M059J (cell line): ENCODE measurements at regions not wholly inside any gene's neighbourhood (a gene's known extent, or its start where the extent isn't known, plus 50 kb on each side); places are given as distances from the start of the nearest gene placed in this dataset.
"Not testable (repeated sequence)": the region's sequence is repeated elsewhere in the genome, so short reads cannot be mapped to it uniquely, and the experiment has no call there.

ENCODE experiments used
- DNase-seq: peaks from one replicate; pipeline ENCODE4 v3.0.0-alpha.2; 2012; ENCODE audit warnings: low read depth

DNA sequence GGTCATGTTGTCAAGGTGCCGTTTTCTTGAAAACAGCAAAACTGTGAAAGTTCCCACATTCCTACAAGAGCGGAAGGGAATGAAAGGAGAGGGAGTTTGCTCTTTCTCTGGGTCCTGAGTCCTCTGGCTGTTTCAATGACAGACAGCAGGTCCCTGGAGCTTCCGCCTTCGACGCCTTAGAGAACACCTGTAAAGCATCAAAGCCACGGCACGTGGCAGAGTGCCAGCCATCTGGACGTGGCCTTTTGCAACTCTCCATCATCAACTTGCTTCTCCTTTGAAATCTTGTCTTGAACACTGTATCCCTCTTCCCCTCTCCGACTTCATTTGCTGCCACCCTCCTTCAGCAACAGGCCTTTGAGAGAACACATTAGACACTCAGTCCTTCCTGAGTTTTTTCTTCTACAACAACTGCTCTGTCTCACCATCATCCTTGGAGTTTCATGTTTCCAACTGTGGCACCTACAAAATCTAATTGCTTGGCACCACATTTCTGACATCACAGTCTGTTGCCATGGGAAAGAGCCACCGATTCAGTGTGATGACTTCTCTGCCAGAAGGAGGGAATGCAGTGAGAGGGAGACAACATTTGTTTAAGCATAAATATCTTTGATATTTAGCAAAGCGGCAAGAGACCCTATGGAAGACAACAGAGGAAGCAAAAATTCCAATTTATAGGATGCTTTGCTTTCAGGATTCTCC lies 204.9 kb upstream of the PTER start:
- no peak for DNase-seq

DNA sequence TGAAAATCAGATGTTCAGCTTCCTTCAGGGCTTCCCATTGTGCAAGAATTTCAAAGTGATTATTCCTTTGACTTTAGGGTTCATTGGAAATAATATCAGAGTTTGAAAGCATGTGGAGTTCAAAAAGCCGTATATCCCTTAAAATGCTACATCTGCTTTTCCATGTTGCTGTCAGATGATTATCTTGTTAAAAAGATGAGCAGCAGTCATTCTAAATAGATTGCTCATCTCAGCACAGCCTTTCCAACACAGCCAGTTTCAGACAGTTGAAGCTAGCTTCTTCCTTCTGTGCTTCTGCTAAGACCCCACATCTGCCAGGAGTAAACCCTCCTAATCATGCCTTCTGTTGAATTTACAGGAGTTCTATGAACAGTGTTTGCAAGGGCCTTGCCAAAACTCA lies 204.4 kb upstream of the PTER start:
- no peak for DNase-seq

DNA sequence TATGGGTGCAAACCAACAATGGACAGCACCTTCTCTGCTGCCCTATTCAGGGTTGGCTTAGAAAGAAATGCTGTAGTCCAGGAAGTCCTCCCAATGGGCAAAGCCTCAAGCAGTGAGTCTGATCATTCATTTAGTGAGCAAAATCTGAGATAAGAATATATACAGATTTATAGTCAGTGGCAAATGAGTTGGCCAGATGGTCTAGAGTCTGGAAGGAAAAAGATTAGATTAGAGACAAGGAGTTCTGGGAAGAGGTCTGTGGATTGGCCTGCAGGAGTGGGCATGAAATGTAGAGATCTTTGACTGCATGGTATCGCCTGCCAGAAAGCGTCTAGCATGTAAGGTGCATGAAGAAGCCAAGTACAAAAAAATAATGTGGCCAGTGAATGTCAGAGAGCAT lies 201.9 kb upstream of the PTER start:
- DNase-seq: no peak

DNA sequence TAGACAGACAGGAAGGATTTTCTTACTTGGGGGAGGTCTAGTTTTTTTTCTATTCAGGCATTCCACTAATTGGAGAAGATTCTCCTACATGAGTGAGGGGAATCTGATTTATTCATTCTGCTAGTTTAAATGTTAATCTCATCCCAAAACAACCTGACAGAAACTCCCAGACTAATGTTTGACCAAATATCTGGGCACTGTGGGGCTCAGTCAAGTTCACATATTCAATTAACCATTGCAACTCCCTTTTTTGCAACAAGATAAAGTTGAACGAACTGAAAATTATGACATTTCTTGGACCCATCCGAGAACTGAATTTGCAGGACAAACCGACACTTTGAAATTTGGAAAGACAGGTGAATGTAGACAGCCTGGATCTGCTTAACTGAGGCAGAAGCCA lies 194.4 kb upstream of the PTER start:
- no peak for DNase-seq

DNA sequence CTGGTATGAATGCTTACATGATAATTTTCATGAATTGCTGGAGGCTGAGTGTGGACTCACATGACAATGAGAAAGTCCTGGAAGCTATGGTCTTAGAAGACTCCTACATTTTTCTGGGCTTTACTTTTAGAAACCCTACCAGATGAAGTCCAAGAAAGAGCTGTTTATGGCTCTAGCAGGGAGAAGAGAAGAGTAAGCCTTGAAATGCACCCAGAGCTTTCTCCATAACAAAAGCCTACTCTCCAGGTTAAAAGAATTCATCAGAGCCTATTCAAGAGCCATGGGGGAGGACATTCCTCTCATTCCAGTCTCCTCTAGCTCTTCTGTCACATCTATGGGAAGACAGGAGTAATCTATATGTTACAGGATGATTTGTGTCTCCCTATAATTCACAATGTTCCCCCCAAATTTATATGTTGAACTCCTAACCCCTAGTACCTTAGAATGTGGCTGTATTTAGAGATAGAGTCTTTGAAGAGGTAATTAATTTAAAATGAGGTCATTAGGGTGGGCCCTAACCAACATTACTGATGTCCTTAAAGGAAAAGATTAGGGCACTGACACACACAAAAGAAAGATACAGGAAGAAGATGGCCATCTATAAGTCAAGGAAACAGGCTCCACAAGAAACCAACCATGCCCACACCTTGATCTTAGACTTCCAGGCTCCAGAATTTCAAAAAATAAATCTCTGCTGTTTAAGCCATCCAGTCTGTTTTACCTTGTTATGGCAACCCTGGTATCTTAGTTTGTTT lies 193.8 kb upstream of the PTER start:
- DNase-seq: no peak

DNA sequence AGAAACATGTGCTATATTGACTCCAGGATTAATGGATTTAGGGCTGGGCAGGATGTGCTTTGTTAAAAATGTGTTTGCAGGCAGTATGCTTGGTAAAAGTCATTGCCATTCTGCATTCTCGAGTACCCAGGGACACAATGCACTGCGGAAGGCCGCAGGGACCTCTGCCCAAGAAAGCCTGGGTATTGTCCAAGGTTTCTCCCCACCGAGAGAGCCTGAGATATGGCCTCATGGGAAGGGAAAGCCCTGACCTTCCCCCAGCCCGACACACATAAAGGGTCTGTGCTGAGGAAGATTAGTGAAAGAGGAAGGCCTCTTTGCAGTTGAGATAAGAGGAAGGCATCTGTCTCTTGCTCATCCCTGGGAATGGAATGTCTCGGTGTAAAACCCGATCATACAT lies 186.7 kb upstream of the PTER start:
- not testable (repeated sequence) for DNase-seq

DNA sequence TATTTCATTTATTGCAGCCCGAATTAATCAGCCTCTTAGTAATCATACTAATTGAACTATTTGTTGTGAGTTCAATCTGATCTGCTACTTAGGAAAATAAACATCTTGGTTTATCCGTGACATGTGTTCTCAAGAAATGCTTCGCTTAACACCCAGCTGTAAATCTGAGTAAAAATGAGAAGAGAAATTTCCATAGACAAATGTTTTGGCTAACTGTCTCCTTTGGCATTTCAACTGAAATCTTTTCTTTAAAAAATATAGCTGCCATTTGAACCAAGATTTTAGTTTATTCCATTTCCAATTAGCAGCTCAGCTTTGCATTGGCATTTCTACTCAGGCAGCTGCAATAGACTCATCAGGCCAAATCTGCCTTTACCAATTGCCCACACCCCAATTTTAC lies 180.5 kb upstream of the PTER start:
- no peak for DNase-seq

DNA sequence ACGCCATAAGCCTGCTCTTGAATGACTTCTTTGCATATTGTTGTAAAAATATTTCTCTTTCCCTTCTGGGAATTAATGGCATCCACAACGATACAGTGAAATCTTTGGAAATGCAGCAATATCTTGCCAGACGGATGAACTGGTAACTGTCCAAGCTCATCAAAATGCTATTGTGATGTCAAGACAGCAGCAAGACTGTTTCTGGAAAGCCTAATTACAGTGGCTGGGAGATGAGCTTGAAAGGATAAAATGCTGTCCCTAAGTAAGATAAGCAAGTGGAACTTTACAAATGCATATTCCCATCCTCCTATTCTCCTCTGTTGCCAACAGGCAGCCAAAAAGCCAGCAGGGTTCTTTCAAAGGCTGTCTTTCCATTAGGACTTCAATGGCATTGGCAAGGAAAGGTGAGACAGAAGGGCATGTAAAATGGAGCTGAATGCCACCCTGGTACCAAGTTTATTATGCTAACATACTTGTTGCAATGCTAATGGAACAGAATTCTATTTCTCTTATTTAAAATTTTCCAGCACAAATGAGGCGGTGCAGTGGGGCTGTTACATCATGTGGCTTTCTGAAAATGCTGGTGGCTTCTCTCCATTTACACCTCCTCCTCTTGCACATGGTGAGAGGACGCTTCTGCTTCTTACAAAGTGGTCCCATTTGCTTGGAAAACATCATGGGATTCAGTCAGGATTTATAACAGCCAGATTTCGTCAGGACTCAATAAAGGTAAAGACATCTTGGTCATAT lies 178.3 kb upstream of the PTER start:
- no peak for DNase-seq

DNA sequence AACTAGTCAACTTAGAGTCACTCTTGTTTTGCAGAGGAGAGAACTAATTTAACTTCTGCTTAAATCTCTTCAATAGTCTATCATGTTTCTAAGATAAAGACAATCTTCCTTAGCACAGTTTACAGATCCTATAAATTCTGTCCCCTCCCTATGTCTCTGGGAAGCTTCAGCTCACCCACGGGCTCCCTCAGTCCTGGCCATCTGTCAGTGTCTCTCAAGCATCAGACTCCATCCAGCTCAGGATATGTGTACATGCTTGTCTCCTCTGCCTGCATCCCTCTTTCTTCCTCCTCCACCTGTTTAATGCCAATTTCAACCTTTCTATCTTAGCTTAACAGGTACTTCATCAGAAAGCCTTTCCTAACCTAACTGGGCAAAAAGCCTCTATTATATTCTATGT lies 177.1 kb upstream of the PTER start:
- no peak for DNase-seq

DNA sequence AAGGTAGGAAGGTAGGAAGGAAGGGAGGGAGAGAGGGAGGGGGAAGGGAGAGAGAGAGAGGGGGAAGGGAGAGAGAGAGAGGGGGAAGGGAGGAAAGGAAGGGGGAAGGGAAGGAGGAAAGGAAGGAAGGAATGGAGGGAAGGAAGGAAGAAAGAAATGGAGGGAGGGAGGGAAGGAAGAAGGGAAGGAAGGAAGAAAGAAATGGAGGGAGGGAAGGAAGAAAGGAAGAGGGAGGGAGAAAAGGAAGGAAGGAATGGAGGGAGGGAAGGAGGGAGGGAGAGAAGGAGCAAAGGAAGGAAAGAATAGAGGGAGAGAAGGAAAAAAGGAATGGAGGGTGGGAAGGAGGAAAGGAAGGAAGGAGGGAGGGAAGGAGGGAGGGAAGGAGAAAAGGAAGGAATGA lies 176.4 kb upstream of the PTER start:
- DNase-seq: no peak

DNA sequence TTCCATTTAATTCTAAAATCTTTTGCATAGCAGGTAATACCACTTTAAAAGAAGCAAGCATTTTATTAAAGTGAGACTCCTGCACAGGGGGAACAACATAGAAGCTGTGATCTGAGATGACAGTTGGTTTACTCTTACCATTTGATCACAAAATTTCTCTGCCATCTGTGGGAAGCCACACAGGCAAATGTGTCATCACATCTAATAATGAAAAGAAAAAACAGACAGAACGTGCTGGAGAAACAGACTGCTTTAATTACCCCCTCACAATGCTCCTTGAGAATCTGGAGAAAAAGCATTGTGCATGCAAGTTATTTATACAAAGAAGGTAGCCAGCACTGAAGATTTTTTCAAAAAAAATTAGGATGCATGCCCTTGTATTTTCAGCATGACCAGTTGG lies 165.2 kb upstream of the PTER start:
- no peak for DNase-seq

DNA sequence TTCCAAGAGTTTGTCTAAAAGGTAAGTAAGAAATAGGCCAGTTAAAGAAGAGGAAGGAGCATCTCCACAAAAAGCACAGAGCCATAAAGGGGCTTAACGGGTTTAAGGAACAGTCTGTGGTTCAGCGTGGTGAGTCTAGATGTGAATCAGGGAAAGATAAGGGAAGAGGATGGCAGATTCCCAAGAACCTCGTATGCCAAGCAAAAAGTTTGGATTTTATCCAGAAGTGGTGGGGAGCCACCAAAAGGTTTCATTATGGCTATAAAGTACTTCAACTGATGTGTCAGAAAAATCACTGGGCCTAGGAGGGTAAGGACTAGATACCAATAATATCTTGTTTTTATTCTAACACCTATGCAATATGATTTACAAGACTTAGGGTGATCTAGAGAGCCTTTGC lies 161.9 kb upstream of the PTER start:
- no peak for DNase-seq

DNA sequence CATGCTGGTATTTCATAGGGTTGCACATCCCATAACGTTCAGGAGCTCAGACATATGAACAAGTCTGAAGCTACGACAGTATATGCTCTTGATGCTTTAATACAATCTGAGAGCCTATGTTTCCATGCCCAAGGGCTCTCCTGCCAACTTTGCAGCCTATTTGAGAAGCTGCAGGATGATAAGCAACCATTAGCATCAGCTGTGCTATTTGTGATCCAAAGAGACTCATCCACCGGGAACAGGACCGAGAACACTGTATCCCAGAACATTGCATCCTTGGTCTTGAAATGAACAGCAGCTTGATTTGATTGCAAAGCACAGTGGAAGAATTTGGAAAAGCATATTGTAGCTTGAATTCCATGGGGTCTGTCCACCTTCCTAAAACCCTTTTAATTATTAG lies 156.2 kb upstream of the PTER start:
- DNase-seq: no peak

DNA sequence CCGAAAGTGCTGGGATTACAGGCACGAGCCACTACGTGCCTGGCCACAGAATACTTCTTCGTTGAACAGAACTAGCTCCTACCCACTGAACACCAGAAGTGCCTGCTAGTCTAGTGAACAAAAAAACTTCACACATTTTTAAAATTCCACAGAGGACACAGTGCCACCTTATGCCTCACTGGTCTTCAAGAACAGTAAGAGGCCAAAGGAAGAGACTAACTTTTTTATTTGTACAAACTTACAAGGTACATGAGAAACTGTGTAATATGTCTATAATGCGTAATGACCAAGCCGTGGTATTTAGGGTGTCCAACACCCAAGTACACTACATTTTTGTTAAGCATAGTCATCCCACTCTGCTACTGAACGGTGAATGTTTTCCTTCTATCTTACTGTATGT lies 144.4 kb upstream of the PTER start:
- no peak for DNase-seq

DNA sequence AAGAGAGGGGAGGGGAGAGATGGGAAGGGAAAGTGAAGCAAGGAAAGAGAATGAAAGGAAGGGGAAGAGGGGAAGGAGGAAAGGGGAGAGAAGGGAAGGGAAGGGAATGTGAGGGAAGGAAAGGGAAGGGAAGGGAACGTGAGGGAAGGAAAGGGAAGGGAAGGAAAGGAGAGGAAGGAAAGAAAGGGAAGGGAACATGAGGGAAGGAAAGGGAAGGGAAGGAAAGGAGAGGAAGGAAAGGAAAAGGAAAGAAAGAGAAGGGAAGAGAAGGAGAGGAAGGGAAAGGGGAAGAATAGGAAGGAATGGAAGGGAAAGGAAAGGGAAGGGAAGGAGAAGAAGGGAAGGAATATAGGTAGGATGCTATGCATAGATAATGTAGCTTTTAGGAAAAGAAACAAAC lies 139.7 kb upstream of the PTER start:
- DNase-seq: no peak

DNA sequence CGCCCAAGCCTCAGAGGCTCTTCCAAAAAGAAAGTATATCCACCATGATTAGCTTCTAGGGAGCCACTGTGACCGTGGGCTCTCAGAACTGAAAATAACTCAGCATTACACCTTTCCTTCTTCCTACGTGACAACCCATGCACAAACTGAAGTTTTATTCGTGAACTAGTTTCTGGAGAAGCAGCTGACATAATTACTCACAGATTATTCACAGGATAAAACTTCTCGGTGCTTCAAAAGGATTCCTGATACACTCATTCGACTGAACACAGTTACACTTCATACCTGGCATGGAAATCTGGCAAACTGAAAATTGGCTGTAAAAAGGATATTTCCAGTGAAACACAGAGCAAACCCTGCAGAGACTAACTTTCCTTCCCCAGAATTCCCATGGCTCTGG lies 139.2 kb upstream of the PTER start:
- DNase-seq: no peak

DNA sequence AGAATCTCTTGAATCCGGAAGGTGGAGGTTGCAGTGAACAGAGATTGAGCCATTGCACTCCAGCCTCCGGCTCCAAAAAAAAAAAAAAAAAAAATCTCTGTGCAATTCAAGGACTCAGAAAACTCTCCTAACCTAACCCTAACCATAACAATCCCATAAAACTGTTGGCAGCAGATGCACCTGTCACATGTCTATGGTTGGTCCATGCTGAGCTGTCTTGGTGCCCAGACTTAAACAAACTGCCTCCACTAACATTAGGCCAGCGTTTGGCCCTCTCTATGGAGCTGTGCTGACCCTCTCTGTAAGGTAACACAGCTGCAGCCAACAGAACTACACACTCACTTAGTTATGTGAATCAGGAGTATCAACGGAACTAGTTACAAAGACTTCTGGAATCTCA lies 132.5 kb upstream of the PTER start:
- no peak for DNase-seq

DNA sequence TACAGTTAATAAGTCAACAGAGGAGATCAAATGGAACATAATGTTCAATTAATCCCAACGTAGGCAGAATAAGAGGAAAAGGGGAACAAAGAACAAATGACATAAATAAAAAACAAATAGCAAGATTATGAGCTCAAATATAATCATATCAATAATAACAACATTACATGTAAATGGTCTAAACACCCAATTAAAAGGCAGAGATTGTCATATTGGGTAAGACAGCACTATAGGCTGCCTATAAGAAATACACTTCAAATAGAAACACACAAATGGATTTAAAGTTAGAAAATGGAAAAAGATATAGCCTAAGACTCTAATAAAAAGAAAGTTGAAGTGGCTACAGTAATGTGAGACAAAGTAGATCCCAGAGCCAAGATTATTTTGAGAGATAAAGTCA lies 126.4 kb upstream of the PTER start:
- DNase-seq: no peak

DNA sequence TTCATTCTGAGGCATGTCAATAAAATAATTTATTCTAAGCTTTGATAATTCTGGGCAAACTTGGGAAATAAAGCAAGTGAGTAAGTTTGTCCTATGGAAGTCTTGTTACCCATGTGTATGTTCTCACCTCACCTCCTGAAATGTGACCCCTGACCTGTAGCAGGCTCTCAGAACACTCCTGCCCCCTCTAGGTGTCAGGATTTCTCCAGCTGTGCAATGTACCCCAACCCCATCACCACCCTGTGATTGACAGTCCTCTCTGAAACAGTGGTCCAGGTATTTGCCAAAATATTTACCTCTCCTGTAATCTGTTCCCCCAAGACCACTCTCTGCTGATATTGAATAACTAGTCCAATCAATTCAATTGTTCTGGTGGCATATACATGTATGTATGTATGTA lies 122.6 kb upstream of the PTER start:
- DNase-seq: no peak

DNA sequence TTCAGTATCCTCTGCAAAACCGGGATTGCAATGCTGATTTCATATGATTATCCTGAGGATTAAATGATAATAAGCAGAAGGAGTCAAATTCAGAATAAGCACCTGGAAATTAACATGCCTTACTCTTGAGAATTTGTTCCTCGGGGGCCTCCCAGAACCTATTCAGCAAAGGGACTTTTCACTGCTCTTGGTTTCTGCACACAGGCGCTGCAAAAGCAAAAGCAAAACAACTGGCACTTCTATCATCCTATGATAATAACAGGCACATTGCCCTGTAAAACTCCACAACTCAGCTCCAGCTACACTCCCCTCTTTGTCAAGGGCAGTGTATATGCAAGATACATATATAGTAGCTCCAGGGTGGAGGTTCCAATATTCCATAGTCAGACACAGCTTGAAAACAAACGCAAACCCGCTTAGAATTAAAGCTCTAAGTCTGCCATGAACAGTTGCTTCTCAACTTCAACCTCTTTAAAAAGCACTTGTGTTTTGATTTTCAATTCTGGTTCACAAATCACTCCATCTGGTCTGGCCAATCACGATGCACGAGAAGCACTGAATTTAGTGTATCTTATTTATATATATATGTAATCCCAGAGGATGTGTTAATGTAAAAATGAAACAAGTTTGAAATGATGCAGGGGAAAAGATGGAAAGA lies 119.9 kb upstream of the PTER start:
- no peak for DNase-seq

DNA sequence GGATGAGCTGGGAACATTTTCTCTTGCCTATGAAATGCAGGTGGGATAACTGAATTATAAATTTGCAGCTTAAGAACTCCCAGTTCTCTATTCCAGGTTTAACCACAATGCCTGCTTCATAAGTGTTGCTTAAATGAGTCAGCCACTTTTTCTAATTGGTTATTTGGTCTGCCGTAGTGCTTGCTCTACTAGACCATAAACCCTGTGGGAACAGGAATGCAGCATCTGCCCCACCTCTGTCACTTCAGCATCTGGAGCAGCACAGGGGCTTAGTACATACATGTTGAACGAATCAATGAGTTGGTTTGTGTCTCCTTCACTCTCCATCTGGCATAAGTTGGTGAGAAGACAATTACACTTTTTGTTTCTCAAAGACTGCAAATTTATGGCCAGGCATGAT lies 95.2 kb upstream of the PTER start:
- no peak for DNase-seq

DNA sequence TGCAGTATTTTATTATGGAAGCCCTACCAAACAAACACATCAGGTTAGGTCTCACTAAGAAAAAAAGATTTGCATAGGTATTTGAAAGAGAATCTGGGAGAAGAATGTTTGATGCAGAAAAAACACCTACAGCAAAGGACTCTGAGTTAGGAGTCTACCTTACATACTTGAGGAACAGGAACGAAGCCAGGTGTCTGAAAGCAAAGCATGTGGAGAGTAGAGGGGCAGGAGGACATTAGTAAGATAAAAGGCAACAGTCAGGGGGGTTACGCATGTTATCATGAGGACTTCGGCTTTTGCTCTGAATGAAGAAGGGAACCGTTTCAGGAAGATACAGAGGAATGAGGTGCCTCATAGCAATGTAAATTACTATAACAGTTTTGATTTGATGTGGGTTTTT lies 87.9 kb upstream of the PTER start:
- no peak for DNase-seq

DNA sequence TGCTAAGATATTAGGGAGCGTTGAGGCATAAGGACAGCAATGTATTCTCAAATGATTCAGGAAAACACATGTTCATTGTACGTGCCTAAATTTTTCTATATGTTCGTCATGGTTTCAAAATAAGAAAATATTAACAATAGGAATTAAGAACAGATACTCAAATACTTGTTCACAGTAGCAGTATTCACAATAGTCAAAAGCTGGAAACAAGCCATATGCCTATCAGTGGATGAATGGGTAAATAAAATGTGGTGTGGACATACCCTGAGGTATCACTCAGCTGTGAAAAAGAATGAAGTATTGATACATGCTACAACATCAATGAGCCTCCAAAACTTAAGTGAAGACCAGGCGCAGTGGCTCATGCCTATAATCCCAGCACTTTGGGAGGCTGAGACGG lies 84.7 kb upstream of the PTER start:
- DNase-seq: no peak
